ENCODE measurements at regions not wholly inside any gene's neighbourhood (a gene's known extent, or its start where the extent isn't known, plus 50 kb on each side); places are given as distances from the start of the nearest gene placed in this dataset.

- intact Hi-C loops (cut with DNase I) = no loop called here
- Histone ChIP-seq H3K27me3 (no peaks in the 10 kb centered on the region), H3K27ac (no peak overlapping the region), H3K9me3 (no peaks in the 10 kb centered on the region), H3K4me1 (no peaks in the 10 kb centered on the region), H3K4me3 (no peak overlapping the region), H3K36me3 (no peaks in the 10 kb centered on the region), H3K9ac (ENCODE audit: low read depth in 2 of 2, low read length in 2 of 2) (no peak overlapping the region)
- no peak for TF ChIP-seq CTCF (IDR thresholded peaks at IDR 0.05)
- DNase-seq = no peak
These were observed 192.2 kb upstream of the SGK1 start for GRCh38 chr6:134510142-134510541.

GRCh38 chr6:134508862-134509498 lies 191.1 kb upstream of the SGK1 start:
- Histone ChIP-seq H3K27ac (no peak overlapping the region), H3K4me3 (no peak overlapping the region), H3K27me3 (no peaks in the 10 kb centered on the region), H3K9me3 (no peaks in the 10 kb centered on the region), H3K36me3 (no peaks in the 10 kb centered on the region), H3K9ac (ENCODE audit: low read depth in 2 of 2, low read length in 2 of 2) (no peak overlapping the region), H3K4me1 (no peaks in the 10 kb centered on the region)
- no peak for TF ChIP-seq CTCF (IDR thresholded peaks at IDR 0.05)
- intact Hi-C loops (cut with DNase I) = no loop called here
- DNase-seq = no peak

- intact Hi-C loops (cut with DNase I) = no loop called here
These were observed 188.2 kb upstream of the SGK1 start for GRCh38 chr6:134506162-134506561.

GRCh38 chr6:134503585-134504281 lies 185.8 kb upstream of the SGK1 start:
- no peak overlapping the region for H3K4me3 ChIP-seq

More at GRCh38 chr6:134506162-134506561, 188.2 kb upstream of the SGK1 start:
- no peak for DNase-seq
- Histone ChIP-seq H3K9ac (ENCODE audit: low read depth in 2 of 2, low read length in 2 of 2) (no peak overlapping the region), H3K4me3 (no peak overlapping the region), H3K27ac (no peak overlapping the region), H3K27me3 (no peaks in the 10 kb centered on the region), H3K36me3 (no peaks in the 10 kb centered on the region), H3K9me3 (no peaks in the 10 kb centered on the region), H3K4me1 (no peaks in the 10 kb centered on the region)
- TF ChIP-seq CTCF (IDR thresholded peaks at IDR 0.05) = no peak

More at GRCh38 chr6:134503585-134504281, 185.8 kb upstream of the SGK1 start:
- no peak for DNase-seq
- H3K27me3 ChIP-seq = no peaks in the 10 kb centered on the region
- no peaks in the 10 kb centered on the region for H3K4me1 ChIP-seq
- intact Hi-C loops (cut with DNase I) = no loop called here
- no peak for TF ChIP-seq CTCF (IDR thresholded peaks at IDR 0.05)
- H3K36me3 ChIP-seq = no peaks in the 10 kb centered on the region
- no peaks in the 10 kb centered on the region for H3K9me3 ChIP-seq
- H3K9ac ChIP-seq (ENCODE audit: low read depth in 2 of 2, low read length in 2 of 2) = no peak overlapping the region
- H3K27ac ChIP-seq = no peak overlapping the region

Data from colonic mucosa (tissue), 4 donors.